ENCODE measurements at regions not wholly inside any gene's neighbourhood (a gene's known extent, or its start where the extent isn't known, plus 50 kb on each side); places are given as distances from the start of the nearest gene placed in this dataset.

DNA sequence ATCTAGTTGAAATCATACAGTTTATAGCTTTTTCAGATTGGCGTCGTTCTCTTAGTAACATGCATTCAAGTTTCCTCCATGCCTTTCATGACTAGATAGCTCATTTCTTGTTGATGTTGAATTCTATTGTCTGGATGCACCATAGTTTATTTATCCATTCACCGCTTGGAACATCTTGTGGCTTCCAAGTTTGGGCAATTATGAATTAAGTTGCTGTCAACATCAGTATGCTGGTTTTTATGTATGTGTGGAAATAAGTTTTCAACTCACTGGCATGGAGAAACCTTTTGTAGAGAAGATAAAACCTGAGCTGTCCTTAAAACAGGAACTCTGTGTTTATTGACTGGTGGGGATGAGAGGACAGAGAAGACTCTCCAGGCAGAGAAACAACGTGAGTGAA, 248.0 kb downstream of the CDC5L start:
- no peak for DNase-seq (ENCODE audit: low read depth)

DNA sequence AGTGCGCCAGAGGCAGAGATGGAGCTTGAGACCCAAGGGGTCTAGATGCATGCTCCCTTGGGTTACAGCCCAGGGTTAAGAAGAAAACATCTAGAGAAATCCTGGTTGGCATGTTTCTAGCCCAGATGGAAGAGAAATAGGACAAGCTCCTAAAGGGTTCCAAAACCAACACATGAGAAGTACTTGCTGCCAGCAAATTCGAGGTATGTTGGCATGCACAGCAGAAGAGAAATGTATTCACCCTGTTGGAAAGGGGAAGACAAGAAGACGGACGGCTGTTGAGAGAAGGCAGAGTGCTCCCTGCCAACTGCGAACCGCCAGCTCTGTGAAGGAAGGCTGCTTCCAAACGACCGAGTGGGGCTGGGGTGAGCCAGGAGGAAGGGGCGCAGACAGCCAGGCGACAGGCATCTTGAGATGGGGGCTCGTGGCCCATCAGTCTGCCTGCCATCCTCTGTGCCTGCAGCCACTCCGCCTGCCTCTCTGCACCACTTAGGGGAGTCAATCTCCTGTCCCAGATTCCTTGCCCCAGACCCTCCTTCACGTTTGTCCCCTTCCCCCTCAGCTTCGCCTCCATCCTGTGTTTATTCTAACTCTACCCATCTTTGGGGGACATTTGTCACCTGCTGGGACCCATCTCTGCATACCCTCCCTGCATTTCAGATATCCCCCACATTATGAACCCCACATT, 249.2 kb downstream of the CDC5L start:
- no peak for DNase-seq (ENCODE audit: low read depth)

DNA sequence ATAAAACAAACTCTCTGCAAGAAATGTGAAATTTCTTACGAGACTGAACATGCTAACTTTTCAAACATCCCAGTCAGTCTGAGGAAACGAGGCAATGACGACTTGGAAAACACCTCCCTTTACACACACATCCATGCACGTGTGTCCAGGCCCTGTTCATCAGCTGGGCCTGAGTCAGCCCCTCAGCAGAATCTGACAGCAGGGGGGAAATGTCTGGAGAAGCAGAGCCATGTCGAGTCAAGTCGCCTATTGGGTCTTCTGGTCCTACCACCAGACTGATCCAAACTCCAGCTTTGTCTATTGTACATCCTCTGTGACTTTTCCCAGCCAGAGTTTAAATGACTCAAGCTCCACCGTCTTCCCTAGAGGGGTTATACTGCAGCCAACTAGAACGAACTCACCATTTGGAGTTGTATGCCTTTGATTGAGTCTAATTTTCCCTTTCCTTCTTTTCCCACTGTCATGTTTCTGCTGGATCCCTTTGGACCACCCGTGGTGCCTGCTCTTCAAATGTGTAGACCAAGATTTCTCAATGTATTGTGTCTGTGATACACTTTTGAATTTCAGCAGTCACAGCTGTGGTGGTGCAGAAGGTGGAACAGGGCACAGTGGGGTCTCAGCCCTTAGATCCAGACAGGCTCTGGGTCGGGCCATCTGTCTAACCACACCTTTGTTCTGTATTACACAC, 254.0 kb downstream of the CDC5L start:
- DNase-seq (ENCODE audit: low read depth) = no peak

DNA sequence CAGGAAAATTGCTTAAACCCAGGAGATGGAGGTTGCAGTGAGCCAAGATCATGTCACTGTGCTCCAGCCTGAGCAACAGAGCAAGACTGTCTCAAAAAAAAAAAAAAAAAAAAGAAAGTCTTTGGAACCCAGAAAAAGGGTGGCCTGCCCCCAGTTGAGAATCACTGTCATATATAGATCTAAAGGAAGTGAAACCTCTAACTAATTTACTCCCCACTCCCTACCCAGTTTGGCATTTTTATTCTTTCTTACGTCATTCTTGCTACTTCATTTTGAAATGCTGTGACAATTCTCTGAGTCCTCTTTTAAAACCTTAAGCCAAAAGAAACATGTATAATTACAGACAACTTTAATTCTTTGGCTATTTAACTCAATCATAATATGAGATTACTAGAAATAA, 254.8 kb downstream of the CDC5L start:
- DNase-seq (ENCODE audit: low read depth) = no peak

DNA sequence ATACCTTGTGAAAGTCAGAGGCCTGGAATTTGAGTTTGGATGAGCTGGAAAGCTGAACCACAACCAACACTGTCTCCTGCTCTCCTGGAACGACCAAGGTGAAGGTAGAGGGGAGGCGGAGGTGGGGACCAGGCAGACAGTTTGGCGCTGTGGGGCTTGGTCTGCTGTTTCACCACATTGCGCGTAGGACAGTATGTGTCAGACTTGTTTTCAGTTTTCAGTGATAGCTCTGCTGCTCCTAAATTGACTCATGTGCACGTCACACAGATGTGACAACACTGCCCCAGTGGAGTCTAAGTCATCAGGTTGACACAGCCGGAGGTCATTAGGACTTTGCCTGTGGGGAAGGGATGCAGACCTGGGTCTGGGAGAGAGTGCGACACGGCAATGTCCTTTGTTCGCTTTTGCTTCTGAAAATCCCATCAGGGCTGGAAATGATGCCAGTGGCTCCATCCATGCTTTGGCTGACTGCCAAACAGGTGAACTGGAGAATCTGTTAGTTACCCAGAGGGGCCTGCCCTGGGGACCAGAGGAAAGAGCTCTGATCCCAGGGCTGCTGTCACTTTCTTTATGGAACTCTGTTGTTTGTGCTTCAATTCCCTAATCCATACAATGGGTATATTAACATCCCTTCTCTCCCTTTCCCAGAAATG, 255.5 kb downstream of the CDC5L start:
- peak; percentile 40 for DNase-seq (ENCODE audit: low read depth)

DNA sequence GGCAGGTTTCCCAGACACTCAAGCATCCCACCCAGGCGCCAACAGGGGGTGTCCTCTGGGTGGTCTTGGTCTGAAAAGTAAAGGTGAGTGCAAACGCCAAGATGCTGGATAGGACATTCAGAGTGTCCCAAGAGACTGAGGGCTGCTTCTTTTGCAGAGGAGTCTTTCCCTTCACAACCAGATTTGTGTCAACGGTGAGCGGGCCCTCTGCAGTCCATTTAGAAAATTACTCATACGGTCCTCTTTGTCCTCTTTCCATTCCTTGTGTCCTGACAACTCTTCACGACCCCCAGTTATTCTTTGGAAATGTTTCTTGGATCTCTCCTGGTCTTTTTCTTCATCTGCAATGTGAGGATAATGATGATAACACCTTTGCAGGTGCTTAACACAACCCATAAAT, 257.8 kb downstream of the CDC5L start:
- DNase-seq (ENCODE audit: low read depth) = no peak

DNA sequence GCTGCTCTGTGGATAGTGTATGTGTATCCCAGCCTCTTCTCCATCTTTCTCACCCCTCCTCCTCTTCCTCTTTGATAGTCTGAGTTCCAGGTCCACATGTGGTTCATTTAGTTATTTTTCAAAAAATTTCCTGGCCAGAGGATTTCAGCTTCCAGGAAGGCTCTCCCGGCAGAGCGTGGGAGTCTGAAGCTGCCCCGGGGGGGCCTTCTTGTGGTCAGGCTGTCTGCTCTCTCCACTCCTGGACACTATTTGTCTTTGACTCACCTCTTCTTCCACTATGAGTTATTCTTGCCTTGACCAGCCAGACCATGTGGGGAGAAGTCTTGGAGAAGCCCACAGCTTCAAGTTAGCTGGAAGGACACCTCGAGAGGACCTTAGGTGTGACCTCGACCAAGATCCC, 258.8 kb downstream of the CDC5L start:
- no peak for DNase-seq (ENCODE audit: low read depth)

DNA sequence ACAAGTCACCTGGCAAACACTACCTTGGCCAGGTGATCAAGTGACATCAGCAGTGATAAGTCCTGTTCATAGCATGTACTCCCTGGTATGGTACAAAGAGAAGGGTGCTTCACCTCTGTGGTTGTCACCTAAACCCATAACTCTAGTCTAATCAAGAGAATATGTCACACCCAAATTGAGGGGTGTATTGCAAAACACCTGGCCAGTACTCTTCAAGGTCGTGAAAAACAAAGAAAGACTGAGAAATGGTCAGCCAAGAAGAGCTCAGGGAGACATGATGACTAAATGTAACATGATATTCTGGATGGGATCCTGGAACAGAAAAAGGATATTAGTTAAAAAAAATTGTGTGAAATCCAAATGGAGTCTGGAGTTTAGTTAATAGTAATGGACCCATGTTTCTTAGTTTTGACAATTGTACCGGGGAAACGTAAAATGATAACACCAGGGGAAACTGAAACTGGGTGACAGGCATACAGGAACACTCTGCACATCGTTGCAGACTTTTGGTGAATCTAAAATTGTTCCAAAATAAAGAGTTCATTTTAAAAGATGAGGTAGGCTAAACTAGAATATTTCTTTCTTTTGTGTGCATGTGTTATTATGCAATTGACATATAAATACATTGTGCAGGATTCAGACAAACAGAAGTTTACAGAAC, 262.0 kb downstream of the CDC5L start:
- no peak for DNase-seq (ENCODE audit: low read depth)

DNA sequence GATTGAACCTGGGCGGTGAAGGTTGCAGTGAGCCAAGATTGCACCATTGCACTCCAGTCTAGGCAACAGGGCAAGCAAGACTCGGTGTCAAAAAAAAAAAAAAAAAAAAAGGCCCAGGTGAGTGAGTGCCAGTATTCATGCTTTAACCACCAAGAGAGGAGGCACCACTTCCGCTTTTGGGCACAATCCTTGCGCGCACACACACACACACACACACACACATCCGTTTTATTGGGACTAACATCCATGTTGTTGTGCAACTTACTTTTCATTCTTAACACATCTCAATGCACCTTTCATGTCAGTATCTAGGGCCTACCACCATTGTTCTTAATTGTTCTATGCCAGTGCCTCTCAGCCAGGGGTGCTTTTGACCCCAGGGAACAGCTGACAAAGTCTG, 263.0 kb downstream of the CDC5L start:
- DNase-seq (ENCODE audit: low read depth) = no peak

DNA sequence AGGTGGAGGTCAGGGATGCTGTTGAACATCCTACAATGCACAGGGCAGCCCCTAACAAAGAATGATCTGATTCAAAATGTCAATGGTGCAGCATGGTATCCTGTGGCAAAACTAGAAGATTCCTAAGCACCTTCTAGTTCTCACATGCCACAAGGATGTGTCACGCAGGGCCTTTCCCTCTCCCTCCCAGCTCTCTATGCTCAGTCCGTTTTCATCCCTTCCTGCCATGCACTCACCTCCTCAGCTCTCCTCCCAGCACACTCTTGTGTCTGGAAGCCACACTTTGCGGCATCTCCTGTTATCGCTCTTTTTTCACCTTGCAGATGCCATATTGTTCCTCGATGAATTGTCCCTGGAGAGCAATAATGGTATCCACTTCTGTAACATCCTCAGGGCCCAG, 263.4 kb downstream of the CDC5L start:
- no peak for DNase-seq (ENCODE audit: low read depth)

DNA sequence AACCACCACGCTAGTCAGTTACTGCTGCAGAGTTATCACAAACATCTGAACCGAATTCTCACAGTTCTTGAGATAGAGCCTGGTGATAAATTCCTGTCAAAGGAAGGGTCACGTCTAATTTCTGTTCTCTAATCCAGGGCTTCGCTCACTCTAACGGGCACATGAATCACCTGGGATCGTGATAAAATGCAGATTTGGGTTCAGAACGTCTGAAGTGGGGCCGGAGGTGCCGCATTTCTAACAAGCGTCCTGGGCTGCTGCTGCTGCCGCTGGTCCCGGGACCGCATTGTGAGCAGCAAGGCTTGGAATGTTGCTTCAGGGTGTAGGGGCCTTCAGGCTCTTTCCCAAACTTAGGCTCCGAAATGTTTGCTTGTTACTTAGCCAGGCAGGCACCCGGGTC, 264.1 kb downstream of the CDC5L start:
- DNase-seq (ENCODE audit: low read depth) = no peak

DNA sequence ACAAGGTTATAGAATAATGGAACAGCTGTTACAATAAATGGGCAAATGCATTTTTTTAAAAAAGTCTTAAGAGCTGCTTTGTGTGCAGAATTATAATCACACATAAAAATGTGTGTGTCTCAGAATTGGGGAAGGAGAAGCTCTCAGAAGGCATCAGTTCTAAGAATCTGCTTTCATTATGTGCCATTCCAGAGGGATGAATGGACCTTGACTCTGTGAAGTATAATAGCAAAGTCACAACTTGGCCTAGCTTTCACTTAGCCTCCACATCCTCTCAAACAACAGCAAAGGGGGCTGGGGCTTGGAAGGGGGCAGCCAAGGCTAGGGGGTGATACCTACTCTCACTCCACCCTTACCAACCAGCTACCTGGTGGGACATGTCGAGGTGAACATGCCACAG, 265.0 kb downstream of the CDC5L start:
- no peak for DNase-seq (ENCODE audit: low read depth)

DNA sequence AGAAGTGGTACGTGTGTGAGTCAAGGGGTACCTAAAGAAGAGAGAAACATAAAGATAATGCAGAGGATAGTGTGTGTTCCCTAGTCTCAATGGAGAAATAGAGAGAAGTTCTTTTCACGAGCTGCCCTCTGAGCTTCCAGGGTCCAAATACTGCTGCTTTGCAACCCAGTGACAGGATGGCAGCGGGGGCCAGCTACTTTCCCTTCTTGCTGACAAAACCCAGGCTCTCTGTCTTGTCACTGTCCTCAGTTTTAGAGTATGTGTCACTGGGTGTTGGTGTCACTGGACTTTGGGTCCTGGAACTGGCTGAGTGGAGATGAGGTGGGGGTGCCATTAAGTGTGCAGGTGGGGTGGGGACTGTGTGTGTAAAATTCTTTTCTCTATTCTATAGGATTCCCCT, 265.6 kb downstream of the CDC5L start:
- no peak for DNase-seq (ENCODE audit: low read depth)

DNA sequence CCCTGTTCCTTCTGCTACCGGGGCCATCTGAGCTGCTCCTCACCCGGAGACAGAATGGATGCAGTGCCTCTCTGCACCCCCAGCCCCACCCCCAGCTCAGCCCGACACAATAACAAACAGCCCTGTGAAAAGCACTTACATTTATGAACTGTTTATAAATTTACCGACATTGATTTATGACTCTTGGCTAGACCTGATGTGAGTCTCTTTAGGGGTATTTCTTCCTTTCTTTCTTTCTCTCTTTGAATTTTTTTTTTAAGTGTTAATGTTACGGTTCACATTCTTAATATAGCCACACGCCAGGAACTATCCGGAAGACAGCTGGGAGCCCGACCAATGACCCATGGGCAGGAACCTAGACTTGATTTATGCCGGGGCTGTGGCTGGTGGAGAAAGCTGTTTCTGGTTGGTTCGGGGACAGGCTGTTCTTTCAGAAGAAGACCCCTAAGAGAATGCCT, 266.3 kb downstream of the CDC5L start:
- no peak for DNase-seq (ENCODE audit: low read depth)

DNA sequence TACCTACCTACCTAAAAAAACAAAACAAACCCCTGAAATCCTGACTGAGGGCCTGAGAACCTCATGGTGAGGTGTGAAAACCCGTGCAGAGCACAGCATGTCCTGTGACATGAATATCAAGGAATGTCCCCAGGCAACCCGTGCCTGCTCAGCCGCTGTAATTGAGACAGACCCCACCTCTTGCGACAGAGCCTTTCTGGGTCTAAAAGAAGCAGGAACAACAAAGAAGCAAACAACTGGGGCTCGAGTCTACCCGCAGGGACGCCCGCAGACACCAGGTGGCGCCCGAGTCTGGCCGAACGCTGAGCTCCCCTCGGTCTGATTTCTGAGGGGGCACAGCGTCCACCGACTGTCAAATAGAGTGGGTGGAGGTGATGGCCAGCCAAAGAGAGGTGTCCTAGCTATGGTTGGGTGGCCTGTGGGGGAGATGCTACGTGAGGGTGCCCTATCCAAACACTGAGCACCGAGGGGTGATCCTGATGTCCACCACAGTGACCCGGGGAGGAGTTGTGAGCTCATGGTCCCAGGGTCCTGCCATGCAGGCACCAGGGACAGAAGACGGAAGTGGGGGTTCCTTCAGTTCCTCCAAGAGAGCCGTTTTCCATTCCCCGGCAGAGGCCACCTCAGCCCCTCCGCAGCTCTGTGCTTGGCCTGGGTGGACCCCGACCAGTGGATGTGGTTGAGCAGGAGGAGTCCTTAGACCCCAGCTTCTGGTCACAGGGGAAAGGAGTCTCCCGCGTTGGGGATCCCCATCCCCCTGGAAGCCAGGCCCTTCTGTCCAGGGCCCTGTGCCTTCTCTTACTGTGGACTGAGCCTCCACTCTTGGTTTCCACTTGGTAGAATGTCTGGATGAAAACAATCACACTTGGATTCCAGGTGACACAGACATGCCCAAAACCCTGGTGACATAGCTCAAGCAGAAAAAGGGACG, 268.2 kb downstream of the CDC5L start:
- DNase-seq (ENCODE audit: low read depth) = peak; percentile 68

DNA sequence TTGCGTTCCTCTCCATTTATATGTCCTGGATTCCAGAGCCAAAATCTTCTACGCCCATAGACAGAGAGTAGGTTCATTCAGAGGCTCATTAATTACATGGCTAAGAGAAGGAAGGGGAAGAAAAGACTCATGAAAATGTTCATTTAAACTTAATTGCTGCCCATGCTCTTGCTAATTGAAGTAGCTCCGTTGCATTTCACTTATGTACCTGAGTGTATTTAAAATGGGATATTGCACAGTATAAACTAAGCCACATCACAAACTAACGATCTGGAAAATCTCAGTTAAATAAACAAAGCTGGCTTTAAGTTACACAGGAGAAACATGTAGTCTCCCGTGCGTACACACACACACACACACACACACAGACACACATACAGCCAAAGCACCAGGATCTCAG, 269.2 kb downstream of the CDC5L start:
- DNase-seq (ENCODE audit: low read depth) = no peak

DNA sequence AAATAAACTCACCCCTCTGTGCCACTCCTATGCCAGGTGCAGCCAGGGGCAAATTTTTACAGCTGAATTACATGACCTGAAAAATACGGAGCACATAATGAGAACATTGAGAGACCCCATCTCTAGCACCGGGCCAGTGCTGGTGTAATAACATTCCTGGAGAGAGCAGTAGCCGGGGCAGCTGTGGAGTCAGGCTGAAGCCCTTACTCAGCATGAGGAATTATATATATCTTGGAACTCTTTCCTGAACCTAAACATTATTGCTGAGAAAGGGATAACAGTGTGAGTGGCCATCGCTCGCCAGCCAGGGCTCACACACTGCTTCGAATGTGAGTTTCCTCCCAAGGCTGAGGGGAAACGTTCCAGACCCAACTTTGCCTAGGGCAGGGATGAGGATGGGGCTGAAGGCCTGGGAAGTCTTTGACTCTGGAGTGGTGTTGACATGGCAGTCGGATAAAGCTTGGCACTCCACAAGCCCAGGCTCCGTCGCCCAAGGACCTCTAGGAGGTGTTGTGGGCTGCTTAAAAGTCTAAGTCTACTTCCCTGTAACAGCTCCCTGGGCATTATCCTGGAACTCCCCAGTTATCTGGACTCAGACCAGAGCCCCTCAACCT, 269.8 kb downstream of the CDC5L start:
- DNase-seq (ENCODE audit: low read depth) = no peak

DNA sequence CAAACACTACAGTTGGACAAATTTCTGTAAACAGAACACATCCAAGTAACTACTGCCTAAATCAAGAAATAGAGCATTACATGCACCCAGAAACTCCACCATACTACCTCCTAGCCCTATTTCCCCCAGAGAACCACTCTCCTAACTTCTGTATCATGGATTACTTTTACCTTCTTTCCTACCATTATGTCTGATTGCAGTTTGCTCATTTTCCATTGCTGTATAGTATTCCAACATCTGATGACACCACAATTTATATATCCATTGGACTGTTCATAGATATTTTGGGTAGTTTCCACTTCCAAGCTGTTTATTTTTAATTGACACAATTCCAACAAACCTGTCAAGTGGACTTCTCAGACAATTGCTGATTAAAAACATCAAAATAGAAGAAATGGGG, 271.1 kb downstream of the CDC5L start:
- no peak for DNase-seq (ENCODE audit: low read depth)

DNA sequence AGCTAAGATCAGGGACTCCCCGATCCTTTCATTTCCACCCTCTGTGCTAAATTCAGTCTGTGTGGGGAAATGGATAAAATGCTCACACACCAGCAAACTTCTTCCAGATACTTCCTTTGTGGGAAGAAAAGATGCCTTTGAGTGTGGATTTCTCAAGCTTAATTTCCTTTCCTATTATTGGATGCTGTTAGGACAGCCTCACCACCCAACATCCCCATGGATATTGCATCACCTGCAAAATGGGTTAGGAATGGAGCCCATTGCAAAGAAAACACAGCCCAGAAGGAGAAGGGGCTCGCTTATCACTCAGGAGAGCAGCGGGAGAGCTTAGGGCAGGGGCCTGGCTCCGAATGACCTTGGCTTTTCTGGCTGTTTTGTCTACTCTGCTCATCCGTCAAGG, 272.2 kb downstream of the CDC5L start:
- no peak for DNase-seq (ENCODE audit: low read depth)

DNA sequence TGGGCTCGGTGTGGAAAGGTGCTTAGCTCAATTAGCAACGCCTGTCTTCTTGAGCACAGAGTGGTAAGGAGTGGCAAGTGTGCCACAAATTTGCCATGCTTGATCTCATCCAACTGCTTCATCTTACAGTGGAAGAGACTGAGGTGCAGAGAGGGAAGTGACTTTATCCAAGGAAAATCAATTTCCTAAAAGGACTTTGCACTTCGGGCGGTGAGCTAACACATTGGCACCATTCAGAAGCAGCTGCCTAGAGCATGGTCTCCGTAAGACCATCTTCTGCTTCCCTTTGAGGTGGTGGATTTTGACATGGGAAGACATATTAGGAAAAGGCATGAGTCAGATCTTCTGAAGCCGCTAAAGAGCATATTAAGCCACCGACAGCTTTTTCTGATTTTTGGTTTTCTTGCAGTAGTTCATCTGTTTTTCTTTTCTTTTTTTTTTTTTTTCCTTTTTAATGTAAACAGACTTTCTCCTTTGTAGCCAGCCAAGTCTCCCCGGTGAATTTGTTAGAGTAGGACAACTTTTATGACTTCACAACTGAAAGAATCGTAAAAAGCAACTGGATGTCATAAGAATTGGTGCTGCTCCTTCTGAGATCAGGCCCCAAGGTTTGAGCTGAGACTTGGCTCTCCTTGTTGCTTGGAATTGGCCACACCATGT, 273.2 kb downstream of the CDC5L start:
- no peak for DNase-seq (ENCODE audit: low read depth)

Measured in activated T-helper 9 cell treated with anti-CD3 and anti-CD28 coated beads, Interleukin-2, amount 50 U/mL, for 16 hours (primary cell).